AG10803 (cell line): ENCODE measurements at regions not wholly inside any gene's neighbourhood (a gene's known extent, or its start where the extent isn't known, plus 50 kb on each side); places are given as distances from the start of the nearest gene placed in this dataset.

ENCODE experiments used
- DNase-seq: peaks from one replicate; pipeline ENCODE4 v3.0.0; 2010; ENCODE audit warnings: low read depth
- H3K4me3 ChIP-seq: 2 replicates; pipeline ENCODE4 v1.5.1; 2011; ENCODE audit warnings: mild to moderate bottlenecking, low read length, control low read depth
- TF ChIP-seq, protein P1 (sequence below): conservative IDR thresholded peaks from 2 replicates; pipeline ENCODE4 v1.5.1; 2011; ENCODE audit warnings: mild to moderate bottlenecking, low read length, control low read depth, inconsistent platforms

- H3K4me3 ChIP-seq = no peak overlapping the region
- no peak for DNase-seq
- TF ChIP-seq, protein P1, sequence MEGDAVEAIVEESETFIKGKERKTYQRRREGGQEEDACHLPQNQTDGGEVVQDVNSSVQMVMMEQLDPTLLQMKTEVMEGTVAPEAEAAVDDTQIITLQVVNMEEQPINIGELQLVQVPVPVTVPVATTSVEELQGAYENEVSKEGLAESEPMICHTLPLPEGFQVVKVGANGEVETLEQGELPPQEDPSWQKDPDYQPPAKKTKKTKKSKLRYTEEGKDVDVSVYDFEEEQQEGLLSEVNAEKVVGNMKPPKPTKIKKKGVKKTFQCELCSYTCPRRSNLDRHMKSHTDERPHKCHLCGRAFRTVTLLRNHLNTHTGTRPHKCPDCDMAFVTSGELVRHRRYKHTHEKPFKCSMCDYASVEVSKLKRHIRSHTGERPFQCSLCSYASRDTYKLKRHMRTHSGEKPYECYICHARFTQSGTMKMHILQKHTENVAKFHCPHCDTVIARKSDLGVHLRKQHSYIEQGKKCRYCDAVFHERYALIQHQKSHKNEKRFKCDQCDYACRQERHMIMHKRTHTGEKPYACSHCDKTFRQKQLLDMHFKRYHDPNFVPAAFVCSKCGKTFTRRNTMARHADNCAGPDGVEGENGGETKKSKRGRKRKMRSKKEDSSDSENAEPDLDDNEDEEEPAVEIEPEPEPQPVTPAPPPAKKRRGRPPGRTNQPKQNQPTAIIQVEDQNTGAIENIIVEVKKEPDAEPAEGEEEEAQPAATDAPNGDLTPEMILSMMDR = no peak
These were observed 328.3 kb upstream of the DIO3 start for GRCh38 chr14:101233021-101233366.

- DNase-seq = no peak
- no peak overlapping the region for H3K4me3 ChIP-seq
- TF ChIP-seq, protein P1 = no peak
These were observed 327.9 kb upstream of the DIO3 start for GRCh38 chr14:101233391-101233790.

GRCh38 chr14:101233808-101234207, 327.5 kb upstream of the DIO3 start:
- DNase-seq = no peak
- TF ChIP-seq, protein P1 = no peak
- H3K4me3 ChIP-seq = no peak overlapping the region

DNA sequence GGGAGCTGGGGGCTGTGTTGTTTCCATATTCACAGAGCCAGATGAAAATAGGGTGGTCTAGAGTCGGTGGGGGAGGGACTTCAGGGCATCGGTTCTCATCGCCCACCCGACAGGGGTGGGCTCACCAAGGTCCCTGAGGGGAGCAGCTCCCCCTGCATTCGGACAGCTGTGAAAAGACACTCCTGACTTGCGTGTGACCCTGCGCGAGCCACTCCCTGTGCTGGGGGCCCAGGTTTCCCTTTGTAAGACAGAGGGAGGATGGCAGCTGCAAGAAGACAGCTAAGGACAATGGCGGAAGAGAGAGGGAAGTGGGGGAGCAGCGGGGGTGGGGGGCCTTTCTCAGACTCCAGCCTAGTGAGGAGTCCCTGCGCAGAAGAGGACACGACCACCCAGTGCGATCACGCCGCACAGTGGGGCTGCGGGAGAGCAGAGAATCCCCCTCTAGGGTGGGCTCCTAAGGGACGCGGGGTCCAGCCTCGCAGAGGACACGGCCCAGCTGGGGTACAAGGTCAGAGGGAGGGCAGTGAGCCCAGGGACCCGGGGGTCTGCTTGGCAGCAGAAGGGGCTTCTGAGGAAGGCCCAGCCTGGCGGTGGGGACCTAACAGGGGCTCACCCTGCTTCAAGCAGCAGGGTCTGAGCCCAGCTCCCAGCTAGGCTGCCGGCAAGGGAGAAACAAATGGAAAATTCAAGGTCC, 326.9 kb upstream of the DIO3 start:
- TF ChIP-seq, protein P1 = no peak
- no peak overlapping the region for H3K4me3 ChIP-seq
- DNase-seq = no peak

- no peak overlapping the region for H3K4me3 ChIP-seq
- DNase-seq = no peak
- TF ChIP-seq, protein P1 = no peak
These were observed 326.3 kb upstream of the DIO3 start for GRCh38 chr14:101234999-101235334.

DNA sequence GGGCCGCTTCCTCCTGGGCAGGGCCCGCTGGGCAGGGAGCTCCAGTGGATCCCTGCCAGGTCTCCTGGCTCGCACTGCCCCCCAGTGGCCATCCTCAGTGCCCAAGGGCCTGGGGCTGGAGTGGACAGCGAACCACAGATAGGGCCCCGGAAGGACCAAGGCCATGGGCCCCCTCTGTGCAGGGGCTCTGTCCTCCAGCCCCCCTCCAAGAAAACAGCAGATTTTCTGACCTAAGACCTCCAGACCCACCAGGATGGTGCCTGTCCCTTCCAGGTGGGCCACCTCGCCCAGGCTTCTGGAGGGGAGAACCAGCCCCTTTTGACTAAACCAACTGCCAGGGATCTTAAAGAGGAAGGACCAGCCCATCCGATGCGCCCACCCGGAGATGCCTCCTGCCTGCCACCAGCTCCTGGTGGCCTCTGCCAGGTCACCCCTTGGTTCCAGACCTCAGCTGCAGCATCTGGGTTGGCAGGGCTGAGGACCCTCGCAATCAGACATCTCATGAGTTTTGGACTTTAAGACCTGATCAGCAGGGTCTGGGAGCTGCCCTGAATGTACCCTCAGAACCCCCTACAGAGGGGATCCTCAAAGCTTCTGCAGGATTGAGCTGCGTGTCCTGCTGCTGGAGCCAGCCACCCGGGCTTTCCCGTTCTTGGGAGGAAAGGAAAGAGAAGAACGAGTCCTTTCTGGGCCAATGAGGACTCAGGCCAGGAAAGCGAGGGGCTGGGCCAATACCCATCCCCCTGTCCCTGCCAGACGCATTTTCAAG, 325.8 kb upstream of the DIO3 start:
- no peak overlapping the region for H3K4me3 ChIP-seq
- DNase-seq = peak; percentile 17
- TF ChIP-seq, protein P1 = peak; percentile 59
